LHCN-M2 (cell line): ENCODE measurements at regions not wholly inside any gene's neighbourhood (a gene's known extent, or its start where the extent isn't known, plus 50 kb on each side); places are given as distances from the start of the nearest gene placed in this dataset.

Experiments
- DNase-seq: peaks from one replicate; pipeline ENCODE4 v3.0.0-alpha.2; 2012; ENCODE audit warnings: low read depth

DNA sequence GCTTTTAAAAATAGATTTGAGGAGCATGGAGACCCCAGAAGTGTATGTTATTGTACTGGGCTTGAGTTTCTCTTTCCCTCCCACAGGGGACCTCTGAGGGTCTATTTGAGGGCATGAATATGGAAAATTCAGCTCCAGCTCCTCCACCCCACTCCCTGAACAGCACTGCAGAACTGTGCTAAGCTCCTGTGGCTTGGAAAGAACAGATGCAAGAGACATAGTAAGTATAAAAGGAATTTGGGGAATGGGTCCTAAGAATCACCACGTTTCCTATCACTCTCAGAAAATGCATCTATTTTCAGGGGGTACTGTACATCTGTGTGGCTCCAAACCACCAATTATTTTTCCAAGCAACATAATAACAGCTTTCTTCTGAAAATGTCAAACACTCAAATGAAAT is 416.1 kb downstream of the ZNF521 start:
- peak; percentile 63 for DNase-seq

DNA sequence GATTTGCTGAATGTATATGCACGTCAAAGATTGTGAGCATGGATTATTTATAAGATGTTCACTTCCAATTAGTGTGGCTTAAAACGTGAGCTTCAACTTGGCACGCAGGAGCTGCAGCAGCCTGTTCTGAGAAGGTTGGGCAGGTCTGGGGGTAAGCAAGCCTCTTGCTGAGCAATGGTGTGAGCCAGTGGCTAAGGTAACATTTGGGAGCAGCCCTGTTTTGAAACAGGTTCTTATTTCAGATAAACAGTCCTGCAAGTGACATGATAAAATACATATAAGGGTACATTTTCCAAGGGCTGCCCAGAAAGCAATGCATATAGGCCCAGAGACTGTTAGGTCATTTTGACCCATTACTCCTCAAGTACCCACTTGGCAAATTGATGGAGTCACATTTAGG is 415.3 kb downstream of the ZNF521 start:
- DNase-seq, result no peak

DNA sequence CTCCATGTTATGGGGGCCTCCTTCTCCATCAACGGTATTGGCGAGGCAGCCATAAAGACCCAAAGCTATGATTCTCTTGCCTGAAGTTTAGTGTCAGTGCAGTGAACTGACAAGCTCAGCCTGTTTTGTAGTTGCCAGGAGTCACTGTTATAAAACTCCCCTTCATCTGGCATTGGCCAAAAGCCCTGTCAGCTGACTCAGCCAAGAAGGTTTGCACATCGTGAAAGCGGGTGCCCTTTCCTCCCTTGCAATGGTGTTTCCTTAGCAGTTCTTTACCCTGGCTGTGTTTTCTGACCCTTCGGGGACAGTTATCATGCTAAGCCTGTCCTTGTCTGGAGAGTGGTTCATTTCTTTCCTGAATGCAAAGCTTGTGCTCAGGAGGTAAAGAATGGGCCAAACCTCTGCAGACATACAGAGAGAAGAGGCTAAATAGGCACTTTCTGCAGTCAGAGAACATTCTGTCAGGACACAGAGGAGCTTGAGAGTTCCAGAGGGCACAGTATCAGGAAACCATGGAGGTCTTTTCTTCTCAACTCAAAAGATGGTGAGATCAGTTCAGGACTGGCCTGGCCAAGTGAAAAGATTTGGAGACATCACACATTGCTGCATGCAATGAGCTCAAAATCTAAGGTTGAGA is 414.2 kb downstream of the ZNF521 start:
- no peak for DNase-seq

DNA sequence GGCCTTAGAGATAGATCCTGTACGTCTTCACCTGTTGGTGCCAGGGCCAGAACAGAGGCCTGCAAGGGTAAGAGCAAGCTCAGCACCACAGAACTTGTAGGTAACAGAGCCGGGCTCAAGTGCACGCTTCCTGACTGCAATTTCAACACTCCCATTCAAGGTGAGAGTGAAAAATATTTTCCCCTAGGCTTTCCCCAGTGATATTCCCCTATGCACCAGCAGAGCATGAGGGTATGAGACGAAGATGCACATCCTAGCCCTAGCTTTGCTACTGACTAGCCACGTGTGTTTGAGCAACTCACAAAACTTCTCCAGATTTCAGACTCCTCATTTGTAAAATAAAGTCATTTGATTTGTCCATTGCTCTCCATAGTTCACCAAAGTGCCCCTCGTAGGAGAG is 411.6 kb downstream of the ZNF521 start:
- no peak for DNase-seq

DNA sequence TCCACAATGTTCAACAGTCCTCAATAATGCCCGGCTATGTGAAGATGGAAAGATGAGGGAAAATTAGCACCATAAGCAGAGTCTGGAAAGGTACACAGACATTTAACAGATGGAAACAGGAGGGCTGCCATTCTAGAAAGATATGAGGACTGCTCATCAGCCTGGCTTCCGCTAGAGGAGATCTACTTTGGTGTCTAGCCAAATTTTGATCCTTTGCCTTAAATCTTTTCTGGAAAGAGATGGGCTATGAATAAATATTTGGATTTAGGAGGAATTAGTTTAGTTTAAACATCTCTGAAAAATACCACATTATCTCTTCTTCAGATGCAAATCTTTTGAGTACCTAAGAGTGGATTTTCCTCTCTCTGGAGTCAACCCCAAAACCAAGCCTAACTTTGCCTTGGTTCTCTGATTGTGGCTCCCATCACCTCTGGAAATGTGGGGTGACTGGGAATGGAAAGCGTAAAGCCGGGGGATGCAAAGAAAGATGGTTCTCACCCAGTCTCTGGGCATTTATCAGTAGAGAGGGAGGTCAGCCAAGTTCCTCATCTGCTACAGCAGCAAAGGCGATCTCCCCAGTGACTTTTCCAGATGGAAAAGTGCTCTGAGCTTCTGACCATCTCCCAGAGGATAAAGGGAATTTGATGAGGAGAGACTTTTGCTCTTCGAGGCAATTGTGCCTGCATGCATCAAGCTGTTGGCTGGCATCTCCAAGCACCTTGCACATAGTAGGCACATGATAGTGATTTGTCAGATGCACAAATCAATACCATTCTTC is 410.6 kb downstream of the ZNF521 start:
- DNase-seq, result no peak

DNA sequence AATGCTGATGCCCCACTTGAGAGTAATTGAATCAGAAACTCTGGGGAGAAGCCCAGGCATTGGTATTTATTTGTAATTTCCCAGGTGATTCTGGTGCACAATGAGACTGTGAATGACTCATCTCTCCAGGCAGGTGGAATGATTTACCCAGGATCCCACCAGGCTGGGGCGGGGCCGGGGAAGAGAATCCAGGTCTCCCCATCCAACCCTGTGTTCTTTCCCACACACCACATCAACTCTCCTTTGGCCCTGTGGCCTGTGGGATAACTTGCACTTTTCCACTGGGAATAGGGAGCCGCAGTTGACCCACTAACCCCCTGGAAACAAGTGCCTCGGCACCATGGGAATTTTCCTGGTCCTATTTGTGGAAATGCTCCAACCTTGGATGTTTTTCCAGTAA is 409.8 kb downstream of the ZNF521 start:
- no peak for DNase-seq

DNA sequence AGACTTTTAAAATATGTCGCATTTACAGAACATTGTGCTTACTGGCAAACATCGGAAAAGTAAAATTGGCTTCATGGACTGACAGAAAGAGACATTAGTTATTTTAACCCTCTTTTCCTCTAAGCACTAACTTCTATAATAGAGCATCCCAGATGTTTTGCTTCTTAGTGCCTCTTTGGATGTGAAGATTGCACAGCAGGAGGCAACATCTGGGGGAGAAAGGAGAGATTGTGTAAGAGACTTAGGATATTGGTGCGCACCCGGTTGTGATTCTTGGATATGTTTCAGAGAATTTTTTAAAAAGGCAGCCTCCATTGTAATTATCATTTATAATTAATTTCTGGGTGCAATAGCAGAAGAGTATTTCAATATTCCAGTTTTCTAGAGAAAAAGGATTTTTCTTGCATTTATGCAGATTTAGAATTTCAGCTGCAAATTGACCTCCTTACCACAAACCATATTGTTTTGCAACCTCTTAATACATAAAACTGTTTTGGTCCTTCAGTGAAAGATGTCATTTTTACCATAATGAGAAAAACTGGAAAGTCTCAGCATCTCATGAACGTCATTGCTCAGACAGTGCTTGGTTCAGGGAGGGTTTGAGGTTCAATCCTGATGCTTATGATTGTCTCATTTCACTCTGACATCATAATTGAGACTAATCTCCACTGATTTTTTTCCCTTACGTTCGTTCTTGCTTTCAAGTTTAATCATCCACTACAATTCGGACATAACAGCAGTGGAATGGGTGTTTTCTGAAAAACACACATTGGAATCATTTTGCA is 404.3 kb downstream of the ZNF521 start:
- no peak for DNase-seq

DNA sequence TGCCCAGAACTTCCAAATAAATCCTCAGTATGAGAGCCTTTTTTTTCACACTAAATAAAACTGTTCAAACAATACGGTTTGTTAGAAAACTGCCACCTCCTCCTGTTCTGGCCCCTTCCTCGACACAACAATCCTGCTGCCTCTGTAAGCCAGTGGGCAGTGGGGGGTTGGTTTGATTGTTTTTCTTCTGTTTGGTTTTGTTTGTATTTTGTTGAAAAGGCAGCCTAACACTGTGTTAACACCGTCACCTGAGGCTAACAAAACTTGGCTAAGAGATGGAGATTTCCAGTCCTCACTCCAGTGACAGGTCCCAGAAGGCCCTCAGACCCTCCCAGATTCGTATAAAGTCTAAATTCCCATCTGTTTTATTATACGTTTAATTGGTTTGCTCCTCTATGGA is 402.1 kb downstream of the ZNF521 start:
- DNase-seq, result no peak

DNA sequence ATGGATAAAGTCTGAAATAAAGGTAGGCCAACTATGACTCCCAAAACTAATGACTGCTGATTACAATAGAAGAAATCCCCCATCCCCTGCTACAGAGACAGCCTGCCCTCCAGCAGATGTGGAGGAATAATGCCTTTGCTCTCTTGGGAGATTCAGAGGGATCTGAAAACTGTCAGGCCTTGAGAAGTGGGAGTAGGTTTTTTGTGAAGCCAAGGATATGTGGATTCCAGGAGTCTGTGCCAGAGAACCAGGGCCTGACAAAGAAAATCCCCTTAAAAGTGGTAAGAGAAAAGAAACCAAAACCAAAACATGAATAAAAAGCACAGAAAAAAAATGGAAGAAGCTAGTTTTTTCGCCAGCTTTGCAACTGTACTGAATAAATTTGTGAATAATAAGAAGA is 397.6 kb downstream of the ZNF521 start:
- no peak for DNase-seq

DNA sequence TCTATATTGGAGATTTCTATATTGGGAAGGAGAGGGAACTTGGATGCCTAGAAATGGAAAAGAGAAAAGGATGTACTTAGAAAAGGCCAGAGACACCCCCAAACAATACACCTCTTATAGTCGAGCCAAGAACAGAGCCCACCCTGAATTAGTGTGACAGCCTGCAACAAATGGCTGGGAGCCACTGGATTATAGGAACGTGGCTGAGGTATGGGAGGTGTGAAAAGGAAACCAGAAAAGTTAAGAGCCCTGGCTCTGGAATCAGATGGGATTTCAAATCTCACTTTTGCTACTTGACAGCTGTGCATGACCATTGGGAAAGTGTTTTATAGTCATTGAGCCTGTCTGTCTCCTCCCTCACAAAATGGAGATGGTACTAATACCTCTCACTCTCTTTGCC is 394.0 kb downstream of the ZNF521 start:
- no peak for DNase-seq

DNA sequence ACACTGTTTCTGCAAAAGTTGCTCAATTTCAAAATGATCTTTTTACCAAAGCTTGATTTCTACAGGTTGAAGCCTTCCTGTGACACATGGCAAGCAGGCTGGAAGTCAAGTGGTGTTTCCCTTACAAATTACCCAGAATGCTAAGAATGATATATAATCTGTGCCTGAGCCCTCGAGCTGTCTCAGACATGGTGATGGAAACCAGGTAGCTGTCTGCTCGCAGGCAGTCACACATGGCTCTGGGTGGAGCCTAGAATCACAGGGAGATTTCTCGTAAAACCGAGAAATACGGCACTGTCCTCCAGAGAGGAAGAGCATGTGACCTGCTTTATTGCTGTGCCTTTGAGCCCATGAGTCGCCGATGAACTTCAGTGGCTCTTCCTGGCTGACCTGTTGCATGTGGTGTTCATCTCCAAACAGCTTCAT is 392.9 kb downstream of the ZNF521 start:
- DNase-seq, result no peak

DNA sequence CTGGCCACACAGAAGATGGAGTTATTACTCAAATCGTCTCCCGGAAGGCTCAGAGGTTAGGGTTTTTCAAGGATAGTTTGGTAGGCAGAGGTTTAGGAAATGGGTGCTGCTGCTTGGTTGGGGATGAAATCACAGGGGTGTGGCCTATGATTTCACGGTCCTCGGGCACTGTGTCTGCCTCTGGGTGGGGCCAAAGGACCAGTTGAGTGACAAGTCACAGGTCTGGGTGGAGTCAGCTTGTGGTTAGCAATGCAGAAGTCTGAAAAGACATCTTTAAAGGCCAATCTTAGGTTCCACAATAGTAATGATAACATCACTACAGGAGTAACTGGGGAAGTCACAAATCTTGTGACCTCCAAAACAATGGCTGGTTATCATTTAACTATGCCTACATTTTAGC is 387.8 kb downstream of the ZNF521 start:
- peak; percentile 54 for DNase-seq

DNA sequence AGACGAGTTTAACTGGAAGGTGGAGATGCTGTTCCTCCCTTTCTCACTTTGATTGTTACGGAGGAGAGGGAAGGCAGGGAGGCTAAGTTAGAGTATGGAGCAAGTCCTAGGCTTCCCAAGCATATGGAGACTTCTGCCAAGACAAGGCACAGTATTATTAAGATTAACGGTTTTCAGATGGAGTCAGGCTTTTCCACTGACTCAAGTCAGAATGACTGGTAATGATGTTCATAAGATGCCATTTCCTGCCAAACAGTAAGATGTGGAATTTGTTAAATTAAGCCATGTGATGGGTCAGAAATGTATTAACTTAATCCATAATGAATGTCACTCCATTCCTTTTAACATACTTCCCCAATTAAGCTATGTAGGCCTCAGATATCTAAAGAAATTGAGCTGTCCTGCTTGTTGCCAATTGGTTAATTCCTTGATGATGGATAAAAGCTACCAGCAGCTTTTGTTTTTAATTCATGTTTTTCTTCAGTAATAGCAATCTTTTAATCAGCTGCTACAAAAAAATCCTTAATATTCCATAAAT is 383.7 kb downstream of the ZNF521 start:
- DNase-seq, result no peak

DNA sequence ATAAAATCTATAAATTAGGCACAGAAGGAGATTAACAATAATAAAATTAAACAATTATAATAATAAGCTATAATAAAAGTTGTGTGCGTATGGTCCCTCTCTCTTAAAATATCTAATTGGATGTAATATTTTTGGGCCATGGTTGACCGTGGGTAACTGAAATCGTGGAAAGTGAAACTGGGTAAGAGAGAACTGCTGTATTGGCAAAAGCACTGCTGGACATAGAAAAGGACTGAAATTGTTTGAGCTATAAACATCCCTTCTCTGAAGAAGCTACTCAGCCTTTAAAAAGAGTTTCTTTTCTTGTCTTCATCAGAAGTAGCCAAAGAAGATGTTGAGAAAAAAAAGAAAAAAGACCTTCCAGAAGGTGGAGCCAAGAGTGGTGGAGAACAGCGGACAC is 379.4 kb downstream of the ZNF521 start:
- no peak for DNase-seq

DNA sequence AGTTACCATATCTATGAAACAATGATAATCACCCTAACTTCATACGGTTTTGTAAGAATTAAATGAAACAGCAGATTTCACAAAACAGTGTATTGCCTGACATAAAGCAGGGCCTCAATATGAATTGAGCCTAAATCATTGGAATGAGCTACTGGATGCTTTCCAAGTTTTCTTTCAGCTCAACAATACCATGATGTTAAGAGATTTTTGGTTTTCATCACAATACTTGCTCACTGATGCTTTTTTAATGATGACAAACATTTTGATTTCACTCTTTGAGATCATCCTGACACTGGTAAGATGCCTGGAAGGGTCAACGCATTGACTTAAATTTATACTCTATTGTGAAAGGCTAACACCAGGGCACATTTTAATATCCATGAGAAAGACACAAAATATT is 377.5 kb downstream of the ZNF521 start:
- no peak for DNase-seq

DNA sequence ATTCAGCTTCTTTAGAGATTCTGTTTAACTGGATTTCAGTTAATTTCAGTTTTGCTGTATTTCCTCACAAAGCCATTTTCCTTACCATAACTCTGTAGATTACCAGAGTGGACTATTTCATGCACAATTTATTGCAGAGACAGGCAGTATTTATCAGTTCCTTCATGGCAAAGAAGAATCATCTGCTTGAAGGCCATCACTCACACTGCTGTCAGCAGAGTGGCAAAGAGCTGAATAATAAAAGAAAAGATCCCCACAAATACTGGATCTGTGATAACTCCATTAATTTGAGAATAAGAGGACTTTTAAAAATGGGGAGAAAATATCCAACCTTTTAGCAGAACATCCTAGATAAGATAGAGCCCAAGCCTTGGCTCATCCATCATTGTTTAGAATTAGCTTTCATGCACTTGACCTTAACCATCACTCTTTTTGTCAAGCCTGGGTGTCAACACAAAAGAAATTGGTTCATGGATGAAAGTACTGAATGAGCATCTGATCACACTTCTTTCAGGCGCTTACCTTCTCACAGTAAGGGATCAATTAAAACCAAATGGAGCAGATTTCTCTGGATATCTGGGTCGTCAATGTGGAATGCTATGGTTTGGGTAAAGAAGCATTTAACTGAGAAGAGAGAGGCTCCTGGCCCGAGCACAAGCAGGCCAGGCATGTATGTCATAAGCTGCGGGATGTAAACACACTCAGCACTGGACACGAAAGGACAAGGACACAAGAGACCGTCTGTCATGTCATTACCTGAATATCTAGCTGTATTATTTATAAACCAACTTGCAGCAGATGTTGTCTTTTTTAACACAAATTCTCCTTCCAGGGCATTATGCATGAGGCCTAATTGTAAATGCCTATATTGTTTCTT is 376.2 kb downstream of the ZNF521 start:
- DNase-seq, result no peak

DNA sequence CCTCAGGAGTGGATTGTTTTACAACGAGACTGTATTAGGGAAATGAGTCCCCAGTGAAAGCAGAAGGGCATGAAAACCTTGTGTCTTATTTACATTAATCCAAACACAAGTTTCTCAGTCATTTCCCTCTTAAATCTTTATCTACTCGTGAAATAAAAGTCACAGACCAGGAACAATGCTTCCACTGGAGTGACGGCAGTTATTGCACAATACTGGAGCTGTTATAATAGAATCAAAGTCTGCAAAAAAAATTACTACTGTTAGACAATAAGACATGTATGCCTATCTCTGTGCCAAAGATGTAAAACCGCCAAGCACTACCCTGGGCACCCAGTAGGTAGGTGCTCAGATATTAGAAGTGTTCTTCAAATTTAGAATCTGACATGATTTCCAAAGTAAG is 375.5 kb downstream of the ZNF521 start:
- DNase-seq, result no peak

DNA sequence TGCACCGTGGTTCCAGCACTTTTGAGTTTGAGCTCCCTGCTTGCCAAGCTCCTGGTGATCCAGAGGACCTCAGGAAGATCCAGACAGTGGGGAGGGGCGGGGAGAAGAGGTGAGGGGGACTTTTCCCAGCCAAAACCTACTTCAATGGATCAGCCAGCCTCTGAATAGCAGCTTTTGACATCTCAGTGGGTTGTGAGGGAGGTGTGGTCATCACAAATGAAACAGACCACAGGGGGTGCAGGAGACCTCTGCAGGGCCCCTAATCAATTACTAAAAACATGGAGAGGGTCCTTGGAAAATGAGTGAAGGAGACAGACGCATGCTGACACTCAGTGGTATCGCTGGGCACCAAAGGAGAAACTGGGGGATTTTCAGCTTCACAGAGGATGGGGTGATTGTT is 372.7 kb downstream of the ZNF521 start:
- DNase-seq, result no peak

DNA sequence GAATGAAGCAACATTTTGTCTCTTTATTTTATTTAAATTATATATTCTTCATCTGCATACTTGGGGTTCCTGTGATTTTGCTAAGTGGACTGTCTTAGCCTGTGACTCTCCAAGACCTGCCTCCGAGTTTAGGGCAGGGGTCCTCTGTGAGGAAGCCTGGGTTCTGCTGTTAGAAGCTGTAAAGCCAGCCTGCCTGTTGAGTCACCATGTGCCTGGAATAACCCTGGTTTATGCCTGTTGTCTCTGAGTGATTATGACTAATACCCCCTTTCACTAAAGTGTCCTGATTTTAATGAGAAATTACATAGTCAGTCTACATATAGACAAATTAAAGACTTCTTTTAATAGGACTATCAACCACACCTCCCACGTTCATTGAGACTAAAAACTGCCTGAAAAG is 369.1 kb downstream of the ZNF521 start:
- peak; percentile 69 for DNase-seq

DNA sequence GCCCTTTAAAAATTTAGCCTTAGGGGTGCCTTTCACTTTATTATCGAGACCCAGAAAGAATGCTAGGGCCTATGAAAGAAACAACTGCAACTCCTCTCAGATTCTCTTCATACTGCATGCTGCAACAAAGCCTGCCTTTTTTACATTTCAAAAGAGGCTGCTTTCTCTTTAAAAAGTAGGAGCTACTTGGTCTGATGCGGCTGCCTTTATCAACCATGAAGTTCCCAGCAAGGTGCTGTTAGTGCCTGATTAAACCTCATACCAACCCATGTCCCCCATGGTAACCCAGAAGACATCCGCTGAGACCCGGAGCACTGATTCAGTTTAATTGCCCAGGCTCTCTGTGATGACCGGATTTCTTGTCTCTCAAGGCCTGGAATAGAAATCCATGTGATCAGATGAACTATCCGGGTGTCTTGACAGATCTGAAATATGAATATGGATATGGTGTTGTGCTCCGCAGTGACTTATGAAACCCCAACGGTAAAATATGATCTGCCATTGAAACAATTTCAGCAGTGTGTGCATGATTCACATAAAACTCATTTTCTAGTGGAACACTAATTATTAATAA is 368.3 kb downstream of the ZNF521 start:
- DNase-seq, result no peak

DNA sequence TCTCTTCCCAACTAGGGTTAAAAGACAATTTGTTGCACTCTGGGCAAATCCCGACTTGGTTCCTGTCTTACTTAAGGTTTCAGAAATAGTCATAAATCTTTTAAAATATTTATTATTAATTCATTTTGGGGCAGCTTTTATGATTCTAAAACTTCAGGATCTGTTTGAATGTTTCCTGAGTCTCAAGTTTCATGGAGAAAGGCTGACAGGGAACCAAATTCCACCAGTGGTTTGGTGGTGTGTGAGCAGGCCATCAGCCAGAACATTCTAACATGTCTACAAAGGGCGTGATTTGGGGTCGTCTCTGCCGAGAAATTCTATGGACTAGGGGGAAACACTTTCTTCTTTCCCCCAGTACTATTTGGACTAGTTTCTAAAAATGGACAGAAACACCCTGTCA is 366.4 kb downstream of the ZNF521 start:
- DNase-seq, result peak; percentile 63
